ENCODE measurements at regions not wholly inside any gene's neighbourhood (a gene's known extent, or its start where the extent isn't known, plus 50 kb on each side); places are given as distances from the start of the nearest gene placed in this dataset.

GRCh38 chr11:93279851-93280347, 50.6 kb upstream of the DEUP1 start (continued):
- TF ChIP-seq PRDM10 (tag by site-specific recombination; IDR thresholded peaks at IDR 0.05) (no peak), ZBTB17 (tag by site-specific recombination; IDR thresholded peaks at IDR 0.05) (peak; percentile 79), ZNF324 (tag by site-specific recombination; IDR thresholded peaks at IDR 0.05) (peak; percentile 85), ZNF394 (tag by site-specific recombination; IDR thresholded peaks at IDR 0.05; ENCODE audit: borderline replicate concordance) (peak; percentile 73), ZNF692 (tag by site-specific recombination; IDR thresholded peaks at IDR 0.05) (peak; percentile 89), PBX3 (CRISPR knock-in tag; IDR thresholded peaks at IDR 0.05) (no peak), ZNF580 (tag by site-specific recombination; IDR thresholded peaks at IDR 0.05) (peak; percentile 83), ZBTB8A (tag by site-specific recombination; IDR thresholded peaks at IDR 0.05) (0 out of 2 replicates have a peak, but pooled peaks have one; percentile 48), HOXC10 (CRISPR knock-in tag; IDR thresholded peaks at IDR 0.05) (no peak), ZNF510 (tag by site-specific recombination; IDR thresholded peaks at IDR 0.05; ENCODE audit: insufficient replicate concordance) (no peak), ZNF23 (tag by site-specific recombination; IDR thresholded peaks at IDR 0.05; ENCODE audit: borderline replicate concordance) (no peak), GLI2 (tag by site-specific recombination; IDR thresholded peaks at IDR 0.05; ENCODE audit: borderline replicate concordance, low read depth) (peak; percentile 94), ZEB2 (tag by site-specific recombination; IDR thresholded peaks at IDR 0.05) (peak; percentile 89), ZNF561 (tag by site-specific recombination; IDR thresholded peaks at IDR 0.05; ENCODE audit: borderline replicate concordance) (0 out of 2 replicates have a peak, but pooled peaks have one; percentile 65), BCL6B (tag by site-specific recombination; IDR thresholded peaks at IDR 0.05) (peak; percentile 68; the same call in 1 of the 2 replicates), ZNF335 (tag by site-specific recombination; conservative IDR thresholded peaks at IDR 0.05) (no peak), ZNF558 (tag by site-specific recombination; IDR thresholded peaks at IDR 0.05) (peak; percentile 61; the same call in 1 of the 2 replicates), ZNF133 (tag by site-specific recombination; IDR thresholded peaks at IDR 0.05) (no peak), GLIS1 (tag by site-specific recombination; IDR thresholded peaks at IDR 0.05) (peak; percentile 56; the same call in 1 of the 2 replicates), ZNF24 (tag by site-specific recombination; IDR thresholded peaks at IDR 0.05) (peak; percentile 87), ZBTB21 (tag by site-specific recombination; IDR thresholded peaks at IDR 0.05) (0 out of 2 replicates have a peak, but pooled peaks have one; percentile 45), SCRT2 (tag by site-specific recombination; IDR thresholded peaks at IDR 0.05) (peak; percentile 67; the same call in 1 of the 2 replicates), ZNF76 (tag by site-specific recombination; IDR thresholded peaks at IDR 0.05; ENCODE audit: borderline replicate concordance, low read depth) (peak; percentile 54; the same call in 1 of the 2 replicates), ZNF391 (tag by site-specific recombination; IDR thresholded peaks at IDR 0.05; ENCODE audit: borderline replicate concordance, low read depth) (no peak), ZNF239 (tag by site-specific recombination; IDR thresholded peaks at IDR 0.05) (0 out of 2 replicates have a peak, but pooled peaks have one; percentile 53), ZNF19 (tag by site-specific recombination; IDR thresholded peaks at IDR 0.05; ENCODE audit: low read depth) (no peak), SCRT1 (tag by site-specific recombination; IDR thresholded peaks at IDR 0.05; ENCODE audit: borderline replicate concordance) (peak; percentile 44; the same call in 1 of the 2 replicates), ZNF596 (tag by site-specific recombination; IDR thresholded peaks at IDR 0.05) (0 out of 2 replicates have a peak, but pooled peaks have one; percentile 17), ZNF223 (tag by site-specific recombination; IDR thresholded peaks at IDR 0.05) (no peak)

Measured in HEK293 (cell line).